ENCODE measurements at regions not wholly inside any gene's neighbourhood (a gene's known extent, or its start where the extent isn't known, plus 50 kb on each side); places are given as distances from the start of the nearest gene placed in this dataset.

DNA sequence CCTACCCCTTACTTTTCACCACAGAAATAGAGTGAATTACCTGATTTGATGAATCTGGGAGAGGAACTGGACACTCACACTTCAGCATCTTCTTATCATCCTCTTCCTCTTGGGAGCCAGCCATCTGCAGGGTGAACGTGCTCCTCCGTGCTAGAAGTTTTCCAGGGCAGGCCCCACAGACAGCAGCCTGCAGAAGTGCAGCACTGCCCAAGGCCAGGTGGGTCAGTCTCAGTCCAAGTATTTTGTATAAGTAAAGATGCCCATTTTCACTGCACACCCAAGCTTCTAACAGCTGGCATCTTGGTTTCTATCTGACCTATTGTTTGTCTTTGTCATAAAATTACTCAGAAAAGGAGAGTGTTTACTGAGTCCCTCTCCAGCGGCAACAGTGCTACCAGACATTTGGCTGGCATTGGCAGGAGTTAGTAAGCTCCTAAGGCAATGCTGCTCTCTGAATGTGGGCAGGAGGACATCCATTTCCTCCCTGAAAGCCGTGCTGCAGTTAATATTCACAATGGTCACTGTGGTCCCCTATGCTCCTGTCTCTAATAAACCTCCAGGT lies 222.6 kb upstream of the CTAGE1 start:
- no peak for DNase-seq (ENCODE audit: low spot score)
- H3K27me3 Mint-ChIP-seq (ENCODE audit: low read depth), result no peaks in the 10 kb centered on the region
- no peak overlapping the region for H3K27ac Mint-ChIP-seq
- no peaks in the 10 kb centered on the region for H3K4me1 Mint-ChIP-seq (ENCODE audit: low read depth)
- H3K4me3 Mint-ChIP-seq, result no peak overlapping the region
- H3K9me3 Mint-ChIP-seq, result peaks cover 13% of the 10 kb centered on the region
- H3K36me3 Mint-ChIP-seq (ENCODE audit: low read depth), result no peaks in the 10 kb centered on the region

- H3K36me3 Mint-ChIP-seq (ENCODE audit: low read depth), result no peaks in the 10 kb centered on the region
- H3K4me3 Mint-ChIP-seq, result no peak overlapping the region
- H3K4me1 Mint-ChIP-seq (ENCODE audit: low read depth), result no peaks in the 10 kb centered on the region
- no peak for DNase-seq (ENCODE audit: low spot score)
- H3K27me3 Mint-ChIP-seq (ENCODE audit: low read depth), result no peaks in the 10 kb centered on the region
- no peak overlapping the region for H3K27ac Mint-ChIP-seq
- H3K9me3 Mint-ChIP-seq, result peaks cover 13% of the 10 kb centered on the region
Measured at GRCh38 chr18:22641958-22642357, 224.2 kb upstream of the CTAGE1 start.

GRCh38 chr18:22643731-22644130 lies 226.0 kb upstream of the CTAGE1 start:
- Mint-ChIP-seq H3K27me3 (ENCODE audit: low read depth) (no peaks in the 10 kb centered on the region), H3K36me3 (ENCODE audit: low read depth) (no peaks in the 10 kb centered on the region), H3K4me1 (ENCODE audit: low read depth) (no peaks in the 10 kb centered on the region), H3K27ac (no peak overlapping the region), H3K4me3 (no peak overlapping the region), H3K9me3 (peaks cover 8% of the 10 kb centered on the region)
- DNase-seq (ENCODE audit: low spot score), result no peak

DNA sequence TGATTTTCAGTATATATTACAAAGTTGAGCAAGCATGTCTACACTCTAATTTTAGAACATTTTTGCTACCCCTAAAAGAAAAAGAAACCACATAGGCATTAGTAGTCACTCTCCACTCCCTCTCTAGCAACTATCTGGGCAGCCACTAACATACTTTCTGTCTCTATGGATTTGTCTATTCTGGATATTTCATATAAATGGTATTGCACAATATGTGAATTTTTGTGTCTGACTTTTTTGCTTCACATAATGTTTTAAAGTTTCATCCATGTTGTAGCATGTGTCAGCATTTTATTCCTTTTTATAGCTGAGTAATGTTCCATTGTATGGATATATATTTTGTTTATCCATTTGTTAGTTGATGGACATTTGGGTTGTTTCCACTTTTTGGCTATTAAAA lies 232.5 kb upstream of the CTAGE1 start:
- Mint-ChIP-seq H3K4me1 (ENCODE audit: low read depth) (no peaks in the 10 kb centered on the region), H3K27me3 (ENCODE audit: low read depth) (no peaks in the 10 kb centered on the region), H3K9me3 (peaks cover 5% of the 10 kb centered on the region), H3K4me3 (no peak overlapping the region), H3K36me3 (ENCODE audit: low read depth) (no peaks in the 10 kb centered on the region), H3K27ac (no peak overlapping the region)
- DNase-seq (ENCODE audit: low spot score), result no peak

DNA sequence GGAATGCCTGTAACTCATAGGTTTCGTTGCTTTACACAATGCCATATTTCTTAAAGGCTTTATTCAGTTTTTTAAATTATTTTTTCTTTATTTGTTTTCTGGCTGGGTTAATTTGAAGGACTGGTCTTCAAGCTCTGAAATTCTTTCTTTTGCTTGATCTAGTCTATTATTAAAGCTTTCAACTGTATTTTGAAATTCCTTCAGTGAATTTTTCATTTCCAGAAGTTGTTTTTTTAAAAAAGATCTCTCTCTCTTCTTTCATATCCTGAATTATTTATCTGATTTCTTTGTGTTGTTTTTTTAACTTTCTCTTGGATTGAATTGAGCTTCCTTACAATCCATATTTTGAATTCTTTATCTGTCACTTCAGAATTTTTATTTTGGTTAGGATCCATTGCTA lies 239.9 kb upstream of the CTAGE1 start:
- H3K4me3 Mint-ChIP-seq, result no peak overlapping the region
- peaks cover 35% of the 10 kb centered on the region for H3K9me3 Mint-ChIP-seq
- H3K36me3 Mint-ChIP-seq (ENCODE audit: low read depth), result no peaks in the 10 kb centered on the region
- DNase-seq (ENCODE audit: low spot score), result no peak
- H3K27me3 Mint-ChIP-seq (ENCODE audit: low read depth), result no peaks in the 10 kb centered on the region
- no peaks in the 10 kb centered on the region for H3K4me1 Mint-ChIP-seq (ENCODE audit: low read depth)
- no peak overlapping the region for H3K27ac Mint-ChIP-seq

DNA sequence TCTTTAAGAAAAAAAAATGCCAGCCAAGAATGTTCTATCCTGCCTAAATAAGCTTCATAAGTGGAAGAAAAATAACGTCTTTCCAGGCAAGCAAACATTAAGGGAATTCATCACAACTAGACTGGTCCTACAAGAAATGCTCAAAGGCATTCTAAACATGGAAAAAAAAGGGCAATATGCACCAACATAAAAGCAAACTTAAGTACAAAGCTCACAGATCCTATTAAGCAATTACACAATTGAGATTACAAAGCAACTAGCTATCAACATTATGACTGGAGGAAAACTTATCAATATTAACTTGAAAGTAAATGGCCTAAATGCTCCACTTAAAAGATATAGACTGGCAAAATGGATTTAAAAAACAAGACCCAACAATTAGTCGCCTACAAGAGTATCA lies 240.6 kb upstream of the CTAGE1 start:
- H3K9me3 Mint-ChIP-seq, result peaks cover 42% of the 10 kb centered on the region
- no peak overlapping the region for H3K4me3 Mint-ChIP-seq
- no peak overlapping the region for H3K27ac Mint-ChIP-seq
- no peaks in the 10 kb centered on the region for H3K4me1 Mint-ChIP-seq (ENCODE audit: low read depth)
- no peaks in the 10 kb centered on the region for H3K36me3 Mint-ChIP-seq (ENCODE audit: low read depth)
- no peak for DNase-seq (ENCODE audit: low spot score)
- H3K27me3 Mint-ChIP-seq (ENCODE audit: low read depth), result no peaks in the 10 kb centered on the region

GRCh38 chr18:22663378-22663777 lies 245.7 kb upstream of the CTAGE1 start:
- Mint-ChIP-seq H3K9me3 (peaks cover 40% of the 10 kb centered on the region), H3K4me3 (no peak overlapping the region), H3K36me3 (ENCODE audit: low read depth) (no peaks in the 10 kb centered on the region), H3K4me1 (ENCODE audit: low read depth) (no peaks in the 10 kb centered on the region), H3K27ac (no peak overlapping the region), H3K27me3 (ENCODE audit: low read depth) (no peaks in the 10 kb centered on the region)
- DNase-seq (ENCODE audit: low spot score), result no peak

DNA sequence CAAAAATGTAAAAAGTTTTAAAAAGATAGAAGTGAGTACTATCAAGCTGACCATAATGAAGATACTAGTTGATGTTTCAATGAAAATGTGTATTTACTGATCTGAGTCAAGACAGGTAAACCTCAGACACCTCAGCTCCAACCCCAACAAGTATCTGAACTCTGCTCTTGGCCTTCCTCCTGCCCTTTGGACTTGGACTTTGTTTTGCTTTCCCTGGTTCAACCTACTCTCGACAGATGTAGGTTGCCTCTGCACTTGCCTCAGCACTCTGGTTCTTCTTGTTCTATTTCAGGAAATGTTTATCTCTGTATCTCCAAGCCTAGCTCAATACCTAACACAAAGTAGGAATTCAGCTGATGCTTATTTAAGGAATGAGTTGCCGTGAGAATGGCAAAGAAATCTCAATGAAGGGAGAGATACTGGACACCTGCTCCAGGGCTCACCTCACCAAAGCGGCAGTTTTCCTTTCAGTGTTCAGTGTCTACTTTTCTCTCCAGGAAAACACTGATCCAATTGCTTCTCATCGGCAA lies 248.8 kb upstream of the CTAGE1 start:
- Mint-ChIP-seq H3K9me3 (peaks cover 26% of the 10 kb centered on the region), H3K4me3 (no peak overlapping the region), H3K36me3 (ENCODE audit: low read depth) (no peaks in the 10 kb centered on the region), H3K27me3 (ENCODE audit: low read depth) (no peaks in the 10 kb centered on the region), H3K4me1 (ENCODE audit: low read depth) (no peaks in the 10 kb centered on the region), H3K27ac (no peak overlapping the region)
- DNase-seq (ENCODE audit: low spot score), result no peak

- Mint-ChIP-seq H3K27me3 (ENCODE audit: low read depth) (no peaks in the 10 kb centered on the region), H3K36me3 (ENCODE audit: low read depth) (no peaks in the 10 kb centered on the region), H3K4me1 (ENCODE audit: low read depth) (no peaks in the 10 kb centered on the region), H3K27ac (no peak overlapping the region), H3K4me3 (no peak overlapping the region), H3K9me3 (peaks cover 26% of the 10 kb centered on the region)
- DNase-seq (ENCODE audit: low spot score), result no peak
Measured at GRCh38 chr18:22667156-22667555, 249.4 kb upstream of the CTAGE1 start.

GRCh38 chr18:22667616-22668422 lies 250.1 kb upstream of the CTAGE1 start:
- no peaks in the 10 kb centered on the region for H3K36me3 Mint-ChIP-seq (ENCODE audit: low read depth)
- no peak for DNase-seq (ENCODE audit: low spot score)
- H3K4me1 Mint-ChIP-seq (ENCODE audit: low read depth), result no peaks in the 10 kb centered on the region
- H3K27me3 Mint-ChIP-seq (ENCODE audit: low read depth), result no peaks in the 10 kb centered on the region
- no peak overlapping the region for H3K27ac Mint-ChIP-seq
- H3K9me3 Mint-ChIP-seq, result peaks cover 23% of the 10 kb centered on the region
- no peak overlapping the region for H3K4me3 Mint-ChIP-seq

GRCh38 chr18:22668496-22668895 lies 250.8 kb upstream of the CTAGE1 start:
- no peak for DNase-seq (ENCODE audit: low spot score)
- Mint-ChIP-seq H3K4me3 (no peak overlapping the region), H3K36me3 (ENCODE audit: low read depth) (no peaks in the 10 kb centered on the region), H3K27ac (no peak overlapping the region), H3K4me1 (ENCODE audit: low read depth) (no peaks in the 10 kb centered on the region), H3K9me3 (peaks cover 16% of the 10 kb centered on the region), H3K27me3 (ENCODE audit: low read depth) (no peaks in the 10 kb centered on the region)

GRCh38 chr18:22670914-22671313 lies 253.2 kb upstream of the CTAGE1 start:
- no peaks in the 10 kb centered on the region for H3K27me3 Mint-ChIP-seq (ENCODE audit: low read depth)
- no peaks in the 10 kb centered on the region for H3K36me3 Mint-ChIP-seq (ENCODE audit: low read depth)
- no peaks in the 10 kb centered on the region for H3K9me3 Mint-ChIP-seq
- H3K4me1 Mint-ChIP-seq (ENCODE audit: low read depth), result no peaks in the 10 kb centered on the region
- H3K27ac Mint-ChIP-seq, result no peak overlapping the region
- H3K4me3 Mint-ChIP-seq, result no peak overlapping the region
- no peak for DNase-seq (ENCODE audit: low spot score)

- H3K9me3 Mint-ChIP-seq, result no peaks in the 10 kb centered on the region
- H3K4me1 Mint-ChIP-seq (ENCODE audit: low read depth), result no peaks in the 10 kb centered on the region
- no peak overlapping the region for H3K27ac Mint-ChIP-seq
- no peaks in the 10 kb centered on the region for H3K27me3 Mint-ChIP-seq (ENCODE audit: low read depth)
- no peak for DNase-seq (ENCODE audit: low spot score)
- no peaks in the 10 kb centered on the region for H3K36me3 Mint-ChIP-seq (ENCODE audit: low read depth)
- H3K4me3 Mint-ChIP-seq, result no peak overlapping the region
Measured at GRCh38 chr18:22673182-22673862, 255.6 kb upstream of the CTAGE1 start.

DNA sequence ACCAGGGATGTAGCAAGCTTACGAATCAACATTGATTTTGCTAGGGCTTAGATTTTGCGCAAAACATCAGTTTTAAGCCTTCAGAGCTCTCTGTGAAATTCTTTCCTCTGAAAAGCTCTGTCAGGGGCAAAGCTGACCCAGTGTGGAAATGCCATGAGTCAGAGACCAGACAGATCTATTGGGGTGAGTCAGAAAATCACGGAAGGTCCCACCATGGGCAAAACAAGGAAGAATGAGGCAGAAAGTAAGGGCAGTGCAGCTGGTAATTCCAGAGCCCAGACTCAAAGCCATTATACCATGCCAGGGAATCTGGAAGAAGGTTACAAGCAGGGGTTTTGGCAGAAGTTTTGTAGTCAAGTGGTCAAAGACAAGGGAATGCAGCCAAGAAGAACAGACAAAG lies 256.6 kb upstream of the CTAGE1 start:
- Mint-ChIP-seq H3K27me3 (ENCODE audit: low read depth) (no peaks in the 10 kb centered on the region), H3K9me3 (no peaks in the 10 kb centered on the region), H3K4me3 (no peak overlapping the region), H3K36me3 (ENCODE audit: low read depth) (no peaks in the 10 kb centered on the region), H3K27ac (no peak overlapping the region), H3K4me1 (ENCODE audit: low read depth) (no peaks in the 10 kb centered on the region)
- no peak for DNase-seq (ENCODE audit: low spot score)
